NCI-H187 treated with DMSO at 0.1 percent for 48 hours (cell line): ENCODE measurements at regions not wholly inside any gene's neighbourhood (a gene's known extent, or its start where the extent isn't known, plus 50 kb on each side); places are given as distances from the start of the nearest gene placed in this dataset.
"Not testable (repeated sequence)": the region's sequence is repeated elsewhere in the genome, so short reads cannot be mapped to it uniquely, and the experiment has no call there.

ENCODE experiments used
- DNase-seq: peaks from one replicate; lab custom pipeline; 2025; lab: John Stamatoyannopoulos, UW

DNA sequence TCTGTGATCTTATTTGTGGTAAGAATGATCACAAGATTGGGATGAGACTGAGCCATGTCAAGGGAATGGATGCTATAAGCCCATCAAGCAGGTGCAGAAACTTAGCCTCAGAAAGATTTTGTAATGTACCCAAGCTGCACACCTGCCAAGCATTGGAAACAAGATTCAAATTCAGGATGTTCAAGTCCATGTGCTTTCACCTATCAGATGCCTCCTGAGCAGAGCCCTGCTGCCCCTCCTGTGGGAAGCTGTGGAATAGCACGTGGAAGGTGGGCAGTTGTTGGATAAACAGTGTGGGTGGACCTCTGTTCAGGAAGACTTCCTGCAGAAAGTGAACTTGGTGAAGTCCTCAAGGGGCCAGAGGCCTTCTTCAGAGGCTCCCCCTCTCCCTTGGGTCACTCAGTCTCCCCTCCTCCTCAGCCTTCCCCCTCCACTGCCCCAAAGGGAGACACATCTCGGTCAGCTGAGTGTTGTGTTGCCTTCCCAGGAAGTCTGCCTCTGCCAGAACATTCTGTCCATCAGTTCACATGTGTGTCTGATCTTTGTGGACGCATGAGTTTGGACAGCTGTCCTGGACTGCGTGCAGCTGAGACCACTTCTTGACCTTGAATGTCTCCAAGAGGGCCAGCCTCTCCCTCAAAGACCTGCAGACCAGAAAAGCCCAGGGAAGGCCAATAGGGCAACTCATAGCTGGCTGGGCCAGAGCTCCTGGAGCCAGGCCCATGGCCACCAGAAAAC, 186.1 kb downstream of the INHBB start:
- DNase-seq = no peak

DNA sequence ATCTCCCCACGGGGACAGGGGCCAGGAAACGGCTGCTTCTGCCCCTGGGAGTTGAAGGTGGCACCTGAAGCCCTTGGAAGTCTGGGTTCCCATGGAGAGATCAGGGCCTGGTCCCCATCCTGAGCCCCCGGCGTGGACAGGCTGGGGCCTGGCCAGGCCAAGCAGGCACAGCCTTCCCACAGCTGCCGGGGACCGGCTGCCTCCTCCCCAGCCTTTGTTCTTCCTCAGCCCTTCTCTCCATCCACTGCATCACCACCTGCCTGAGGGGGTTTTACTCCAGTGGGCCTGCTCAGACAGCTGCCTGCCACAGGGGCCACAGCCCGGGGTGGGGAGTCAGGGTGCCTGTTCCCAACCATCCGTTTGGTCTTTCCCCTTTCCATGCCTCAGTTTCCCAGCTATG, 187.7 kb downstream of the INHBB start:
- DNase-seq = no peak

DNA sequence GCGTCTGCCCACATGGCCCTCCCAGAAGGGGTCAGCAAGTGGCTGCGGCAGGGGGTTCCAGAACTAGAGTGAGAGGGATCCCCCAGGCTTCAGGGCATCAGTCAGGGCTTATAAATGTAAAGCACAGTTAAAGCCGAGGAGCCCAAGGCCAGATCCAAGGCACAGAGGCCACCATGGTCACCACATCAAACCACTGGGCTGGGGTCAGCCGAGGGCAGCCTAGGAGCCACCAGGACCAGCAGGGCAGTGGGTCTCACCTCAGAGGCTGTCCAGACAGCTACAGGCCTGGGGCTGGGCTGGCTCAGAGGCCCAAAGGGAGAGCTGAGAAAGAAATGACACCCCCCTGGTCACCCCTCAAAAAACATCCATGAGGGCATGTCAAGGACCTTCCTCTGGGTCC, 188.5 kb downstream of the INHBB start:
- DNase-seq = no peak

DNA sequence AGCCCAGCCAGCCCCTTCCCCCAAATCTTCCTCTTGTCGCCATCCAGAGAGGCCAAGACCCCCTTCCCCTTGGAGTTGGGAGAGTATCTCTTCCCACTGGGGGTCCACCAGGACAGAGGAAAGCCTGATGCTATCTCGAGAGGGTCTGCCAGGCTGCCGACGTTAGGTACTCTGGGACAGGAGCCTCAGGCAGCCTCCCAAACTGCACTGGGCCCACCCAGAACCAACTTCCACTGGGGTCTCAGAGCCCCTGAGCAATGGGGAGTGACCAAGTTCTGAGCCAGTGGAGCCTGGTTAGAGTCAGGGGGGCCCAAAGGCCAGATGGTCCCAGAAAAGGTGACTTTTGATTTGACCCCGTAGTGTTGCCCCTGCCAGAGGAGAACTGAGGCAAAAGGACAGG, 189.1 kb downstream of the INHBB start:
- DNase-seq = no peak

DNA sequence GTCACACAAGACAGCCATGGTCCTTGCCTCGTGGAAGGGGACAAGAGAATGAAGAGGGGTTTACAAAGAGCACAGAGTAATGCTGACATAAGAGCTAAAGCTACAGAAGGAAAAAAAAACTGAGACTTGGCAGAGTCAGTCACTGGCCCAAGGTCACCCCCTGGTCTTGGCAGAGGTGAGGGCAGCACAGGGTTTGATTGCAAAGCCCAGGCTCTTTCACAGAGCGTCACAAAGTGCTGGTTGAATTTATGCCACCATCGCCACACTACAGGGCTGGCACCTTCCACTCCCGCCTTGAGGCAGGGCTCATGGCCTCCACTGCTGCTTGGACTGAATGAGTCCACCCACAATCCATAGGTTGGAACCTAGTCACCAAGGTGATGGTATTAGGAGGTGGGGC, 190.2 kb downstream of the INHBB start:
- no peak for DNase-seq

DNA sequence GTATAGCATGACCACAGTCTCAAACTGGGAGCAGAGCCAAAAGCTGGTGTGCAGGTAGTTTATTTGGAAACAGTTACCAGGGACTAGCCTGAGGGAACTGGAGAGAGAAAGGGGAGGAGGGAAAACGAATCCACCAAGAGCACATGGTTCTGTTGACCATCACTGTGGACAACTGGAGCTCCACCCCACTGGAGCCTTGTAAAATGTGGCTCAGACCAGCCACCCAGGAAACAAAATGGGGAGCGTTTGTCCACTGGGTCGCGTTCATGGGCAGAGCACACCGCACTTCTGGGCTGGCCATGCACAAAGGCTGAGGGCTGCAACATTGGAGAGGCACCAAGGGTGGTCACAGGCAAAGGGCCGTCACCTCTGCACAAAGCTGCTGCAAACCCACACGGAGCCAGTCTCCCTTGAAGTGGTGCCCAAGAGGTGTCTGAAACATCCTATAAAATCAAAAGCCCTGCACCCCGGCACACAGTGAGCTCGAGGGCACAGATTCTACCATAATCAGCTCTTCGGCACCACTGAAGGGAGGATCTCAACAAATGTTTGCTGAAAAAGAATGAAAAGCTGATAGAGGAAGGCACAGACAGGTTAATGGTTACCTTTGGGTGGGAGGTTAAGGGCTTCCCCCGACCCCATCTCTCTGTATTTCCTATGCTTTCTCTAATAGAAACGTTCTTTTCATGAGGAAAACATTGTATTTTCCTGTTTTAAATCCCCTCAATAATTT, 192.9 kb downstream of the INHBB start:
- DNase-seq = no peak

DNA sequence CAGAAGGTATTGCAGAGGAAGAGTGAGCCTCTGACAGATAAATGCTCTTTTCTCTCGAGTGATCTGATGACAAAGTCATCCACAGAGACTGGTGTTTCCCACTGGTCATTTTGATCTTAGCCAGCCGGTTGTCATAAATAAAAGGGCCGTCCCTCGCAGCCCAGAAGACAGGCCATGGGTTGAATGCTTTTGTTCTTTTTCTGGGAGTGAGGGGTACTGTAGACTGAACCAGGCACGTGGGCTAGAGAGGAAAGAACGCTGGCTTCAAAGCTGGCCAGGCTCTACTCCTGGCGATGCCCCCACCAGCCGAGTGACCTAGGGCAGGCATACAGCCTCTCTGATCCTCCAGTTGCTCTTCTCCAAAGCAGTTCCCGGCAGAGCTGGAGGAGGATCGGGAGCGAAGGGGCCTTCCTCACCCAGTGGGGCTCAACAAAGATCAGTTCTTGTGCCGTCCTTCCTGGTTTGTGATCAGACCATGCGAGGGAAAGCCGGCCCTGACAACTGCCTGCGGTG, 193.5 kb downstream of the INHBB start:
- no peak for DNase-seq

DNA sequence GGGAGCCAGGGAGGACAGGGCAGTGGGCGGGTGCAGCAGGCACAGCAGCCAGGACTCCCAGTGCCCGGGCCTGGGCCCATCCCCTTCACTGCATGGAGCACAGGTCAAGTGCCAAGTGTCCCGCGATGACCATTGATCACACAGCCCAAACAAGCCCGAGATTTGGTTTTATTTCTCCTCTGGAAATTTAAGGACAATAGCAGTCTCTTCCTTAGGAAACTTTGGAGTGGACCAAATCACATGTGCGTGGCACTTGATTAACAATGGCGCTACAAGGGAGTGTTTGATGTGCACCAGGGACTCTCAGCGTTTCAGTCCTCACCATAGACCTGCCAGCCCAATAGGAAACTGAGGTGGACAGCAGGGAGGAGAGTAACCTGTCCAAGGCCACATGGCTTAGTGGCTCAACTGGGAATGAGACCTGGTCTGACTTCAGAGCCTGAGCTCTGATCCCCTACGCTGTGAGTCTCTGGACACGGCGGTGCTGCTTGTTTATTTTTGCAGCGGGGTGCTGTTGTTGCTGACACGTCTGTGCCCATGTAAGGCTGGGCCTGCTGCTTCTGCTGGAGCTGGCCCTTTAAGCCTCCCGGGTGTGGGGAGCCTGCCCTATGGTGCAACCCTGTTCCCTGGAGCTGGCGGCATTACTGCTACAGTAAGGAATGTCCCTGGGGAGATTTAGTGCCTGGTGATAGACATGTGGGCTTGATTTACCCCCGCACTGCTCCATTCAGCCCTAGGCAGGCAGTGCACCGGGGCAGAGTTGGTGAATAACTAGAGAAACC, 194.2 kb downstream of the INHBB start:
- no peak for DNase-seq

DNA sequence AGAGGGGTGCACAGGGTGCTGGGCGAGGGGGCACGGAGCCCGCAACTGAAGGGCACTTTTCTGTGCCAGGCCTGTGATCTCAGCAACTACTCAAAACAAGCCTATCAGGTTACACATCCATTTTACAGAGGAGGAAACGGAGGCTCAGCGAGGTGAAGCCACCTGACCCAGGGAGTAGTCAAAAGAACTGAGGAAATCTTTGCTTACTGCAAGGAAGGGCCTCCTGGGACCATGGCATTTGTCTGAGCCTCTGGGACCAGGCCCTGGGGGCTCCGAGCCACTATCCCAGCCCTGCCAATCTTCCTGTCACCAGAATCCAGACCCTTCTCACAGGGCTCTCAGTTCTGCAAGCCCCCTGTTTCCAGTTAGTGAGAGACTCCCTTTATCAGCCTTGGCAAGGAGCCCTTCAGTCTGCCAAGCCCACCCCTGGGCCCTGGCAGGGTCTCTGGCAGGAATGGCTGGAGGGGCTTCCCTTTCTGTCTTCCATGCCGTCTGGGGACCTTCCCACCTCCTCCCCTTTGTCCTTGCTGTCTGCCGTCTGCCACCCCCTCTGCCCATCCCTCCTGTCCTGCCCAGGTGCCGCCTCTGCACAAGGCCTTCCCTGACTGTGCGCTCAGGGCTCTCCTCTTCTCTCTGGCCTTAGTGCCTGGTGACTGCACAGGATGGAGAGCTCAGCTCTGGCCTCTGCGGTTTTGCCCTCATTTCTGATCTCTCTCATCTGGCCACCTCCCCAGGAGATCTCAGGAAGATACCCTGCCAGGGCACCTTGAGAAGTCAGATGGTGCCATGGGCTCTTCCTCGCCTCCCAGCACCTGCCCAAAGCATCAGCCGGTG, 194.7 kb upstream of the GLI2 start:
- DNase-seq = no peak

DNA sequence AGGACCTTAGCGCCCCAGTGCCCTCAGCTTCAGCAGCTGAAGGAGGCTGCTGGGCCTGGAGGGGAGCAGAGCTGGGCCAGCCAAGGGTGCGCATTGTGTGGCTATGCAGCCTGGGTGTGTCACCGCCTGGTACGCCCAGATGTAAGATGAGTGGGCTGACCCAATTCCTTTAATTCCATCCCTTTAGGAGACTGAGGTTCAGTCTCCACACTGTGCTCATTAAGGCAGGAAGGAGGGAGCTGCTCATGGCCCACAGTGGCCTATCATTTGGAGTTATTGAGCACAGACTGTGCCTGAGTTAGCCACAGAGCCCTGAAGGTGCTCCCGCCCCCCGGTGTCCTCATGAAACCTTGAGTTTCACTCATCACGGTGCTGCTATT, 194.1 kb upstream of the GLI2 start:
- no peak for DNase-seq

DNA sequence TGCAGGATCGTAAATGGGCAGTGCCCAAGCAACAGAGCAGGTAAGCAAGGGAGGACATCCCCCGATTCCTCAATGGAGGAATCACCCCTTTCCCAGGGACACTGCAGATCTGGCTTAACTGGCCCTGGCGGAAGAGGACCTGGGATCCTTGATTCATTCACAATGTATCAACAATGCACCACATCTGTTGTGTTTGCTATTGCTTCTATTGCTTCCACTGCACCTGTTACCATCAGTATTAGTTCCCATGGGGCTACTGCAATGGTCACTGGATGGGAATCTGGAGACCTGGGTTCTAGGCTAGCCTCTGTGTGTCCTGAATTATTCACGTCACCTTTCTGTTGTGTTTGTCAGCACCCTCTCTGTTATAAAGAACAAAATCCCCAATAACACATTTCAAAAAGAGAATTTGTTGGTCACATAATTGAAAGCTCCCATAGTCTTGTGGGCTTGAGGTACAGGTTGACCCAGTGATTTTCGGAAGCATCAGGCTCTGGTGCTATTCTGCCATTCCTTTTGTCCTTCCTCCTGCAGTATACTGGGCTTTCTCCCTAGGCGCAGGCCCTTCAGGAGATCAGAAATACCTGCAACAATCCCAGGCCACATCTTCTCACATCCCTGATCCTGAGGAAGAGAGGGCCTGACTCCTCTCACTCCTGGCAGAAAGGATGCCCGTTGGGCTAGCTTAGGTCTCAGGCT, 193.5 kb upstream of the GLI2 start:
- no peak for DNase-seq

DNA sequence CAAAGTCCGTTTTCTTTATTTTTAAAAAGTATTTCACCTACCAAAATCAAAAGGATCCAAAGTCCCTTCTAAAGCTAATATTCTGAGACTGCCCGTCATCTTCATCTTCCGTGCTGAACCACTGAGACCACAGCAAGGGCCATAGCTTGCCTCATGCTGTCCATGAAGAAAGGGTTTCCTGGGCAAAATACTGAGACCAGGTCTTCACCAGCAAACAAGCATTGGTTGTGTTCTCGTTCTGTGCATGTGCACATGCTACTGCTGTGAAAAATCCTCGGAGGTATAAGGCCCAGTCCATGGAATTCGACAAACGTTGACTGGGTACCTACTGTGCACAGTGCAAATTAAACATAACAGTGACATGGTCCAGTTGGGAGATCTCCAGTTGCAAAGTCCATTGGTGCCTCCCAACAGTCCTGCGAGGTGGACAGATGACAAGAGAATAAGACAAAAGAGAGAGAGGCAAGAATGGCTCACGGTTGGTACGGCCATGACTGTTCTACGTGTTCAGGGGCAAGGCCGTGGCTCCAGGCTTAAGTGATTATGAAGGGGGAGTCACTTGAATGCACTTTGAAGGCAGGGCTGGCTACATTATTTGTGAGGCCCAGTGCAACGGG, 192.6 kb upstream of the GLI2 start:
- DNase-seq = no peak

DNA sequence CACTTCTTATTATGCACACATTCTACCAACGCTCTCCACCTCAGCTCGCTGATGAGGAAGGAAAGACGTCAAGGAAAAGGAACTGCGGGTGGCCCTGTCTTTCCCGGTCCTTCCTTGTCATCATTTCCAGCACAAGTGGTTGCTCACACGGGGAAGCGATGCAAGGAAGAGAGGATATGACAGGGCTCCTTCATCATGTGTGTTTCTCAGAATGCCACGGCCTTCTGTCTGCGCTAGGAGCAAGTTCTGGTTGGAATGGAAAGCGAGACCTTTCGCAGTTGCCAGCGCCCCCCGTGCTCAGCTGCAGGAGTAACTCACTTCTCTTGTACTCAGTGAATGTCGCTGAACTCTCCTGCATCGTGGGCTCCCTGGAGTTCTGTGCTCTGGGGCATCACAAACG, 191.8 kb upstream of the GLI2 start:
- no peak for DNase-seq

DNA sequence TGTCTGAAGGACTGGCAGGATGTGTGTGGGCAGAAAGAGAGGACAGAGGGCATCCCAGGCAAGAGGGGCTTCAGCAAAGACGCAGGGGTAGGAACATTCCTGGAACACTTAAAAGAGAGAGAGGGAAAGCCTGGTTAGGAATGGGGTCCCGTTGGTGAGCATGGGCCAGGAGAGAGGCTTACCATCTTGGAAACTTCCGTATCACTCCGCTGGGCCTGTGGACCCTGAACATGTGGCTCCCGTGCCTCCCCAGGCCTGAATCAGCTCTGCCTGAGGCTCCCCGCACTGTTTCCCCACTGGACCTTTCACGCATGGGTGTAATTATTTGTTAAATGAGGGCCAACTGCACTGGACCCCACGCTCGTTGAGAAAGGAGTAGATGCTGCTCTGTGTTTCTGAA, 191.1 kb upstream of the GLI2 start:
- DNase-seq = no peak

DNA sequence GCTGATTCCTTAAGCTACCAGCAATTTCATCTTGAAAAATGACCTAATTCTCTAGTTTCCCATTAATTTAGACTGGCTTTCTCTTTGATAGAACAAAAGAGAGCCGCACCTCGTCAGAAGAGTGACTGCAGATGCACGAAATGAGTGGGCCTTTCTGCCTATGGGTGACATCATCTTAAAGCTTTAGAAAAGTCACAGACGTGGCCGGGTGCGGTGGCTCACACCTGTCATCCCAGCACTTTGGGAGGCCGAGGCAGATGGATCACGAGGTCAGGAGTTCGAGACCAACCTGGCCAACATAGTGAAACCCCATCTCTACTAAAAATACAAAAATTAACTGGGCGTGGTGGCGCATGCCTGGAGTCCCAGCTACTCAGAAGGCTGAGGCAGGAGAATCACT, 190.7 kb upstream of the GLI2 start:
- DNase-seq = not testable (repeated sequence)

DNA sequence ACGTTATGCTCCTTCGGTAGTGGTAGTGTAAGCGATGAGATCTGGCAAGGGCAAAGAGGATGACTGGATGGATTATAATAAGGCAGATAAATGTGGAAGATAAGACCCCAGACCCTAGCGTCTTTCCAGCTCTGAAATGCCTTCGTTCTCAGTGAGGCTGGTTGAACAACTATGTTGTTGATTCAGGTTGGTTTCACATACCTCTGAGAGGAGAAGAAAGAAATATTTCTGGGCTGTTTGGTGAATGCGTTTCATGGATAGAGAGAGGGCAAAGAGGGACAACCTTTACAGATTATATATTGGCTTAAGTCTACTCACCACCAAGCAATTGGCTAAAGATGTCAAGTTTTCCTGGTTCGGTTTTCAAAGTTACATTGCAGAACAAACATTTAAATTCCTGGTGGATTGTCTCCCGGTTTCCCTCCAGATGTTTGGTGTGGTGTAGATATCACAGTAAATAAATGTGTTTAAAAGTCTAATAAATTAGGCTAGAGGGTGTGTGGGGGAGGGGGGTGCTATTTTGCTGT, 190.1 kb upstream of the GLI2 start:
- no peak for DNase-seq

DNA sequence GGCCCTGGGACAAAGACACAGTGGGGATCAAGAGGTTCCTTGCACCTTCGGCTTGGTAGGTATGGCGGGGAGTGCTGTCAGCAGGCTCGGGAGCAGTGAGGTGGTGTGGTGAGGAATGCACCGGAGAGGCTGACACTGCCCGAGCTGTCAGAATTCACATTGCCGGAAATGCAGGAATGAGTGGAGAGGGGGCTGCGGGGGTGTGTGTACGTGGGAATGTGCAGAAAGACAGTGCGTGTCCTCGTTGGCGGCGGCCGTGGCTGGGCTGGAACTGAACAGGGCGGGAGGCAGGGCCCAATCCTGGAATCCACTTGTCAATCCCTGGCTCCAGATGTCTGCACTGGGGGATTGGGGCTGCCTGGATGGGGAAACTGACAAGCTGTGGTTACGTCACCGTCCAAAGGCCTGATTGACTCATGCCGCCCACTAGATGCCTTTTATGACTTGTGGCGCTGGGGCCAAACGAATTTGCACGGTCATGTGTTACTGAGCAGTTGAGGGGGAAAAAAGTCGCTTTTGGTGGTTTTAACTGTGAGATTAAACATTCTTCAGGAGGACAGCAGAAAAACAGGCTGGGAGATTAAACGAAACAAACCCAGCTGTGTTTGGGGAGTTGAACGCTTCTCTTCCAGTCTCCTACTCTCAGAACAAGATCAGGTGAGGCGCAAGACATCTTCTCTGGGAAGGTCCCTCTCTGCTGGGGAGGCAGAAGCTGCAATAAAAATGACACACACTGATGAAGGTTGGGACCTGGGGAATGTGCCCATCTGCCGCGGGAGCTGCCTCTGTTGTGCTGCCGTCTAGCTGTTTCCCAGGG, 189.4 kb upstream of the GLI2 start:
- DNase-seq = no peak

DNA sequence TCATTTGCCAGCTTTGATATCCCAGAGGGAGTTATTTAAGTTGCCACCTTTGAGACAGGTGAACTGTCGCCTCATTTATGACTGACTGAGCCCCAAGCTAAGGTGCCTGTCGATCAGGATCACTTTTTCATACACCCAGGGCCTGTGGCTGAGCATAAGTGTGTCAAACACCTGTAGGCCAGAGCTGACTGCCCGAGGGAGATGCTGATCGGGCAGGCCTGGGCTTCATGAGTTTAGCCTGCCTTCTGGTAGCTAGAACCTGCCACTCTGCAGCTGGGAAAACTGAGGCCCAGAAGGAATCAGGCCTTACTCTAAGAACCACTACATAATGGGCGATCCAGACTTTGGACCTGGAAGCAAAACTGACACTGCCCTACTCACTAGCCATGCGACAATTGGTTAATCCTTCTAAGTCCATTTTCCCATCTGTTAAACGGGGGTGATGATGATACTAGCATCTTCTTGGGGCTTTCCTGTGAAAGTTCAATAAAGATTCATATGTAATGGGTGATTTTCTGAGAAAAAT, 188.7 kb upstream of the GLI2 start:
- DNase-seq = no peak

DNA sequence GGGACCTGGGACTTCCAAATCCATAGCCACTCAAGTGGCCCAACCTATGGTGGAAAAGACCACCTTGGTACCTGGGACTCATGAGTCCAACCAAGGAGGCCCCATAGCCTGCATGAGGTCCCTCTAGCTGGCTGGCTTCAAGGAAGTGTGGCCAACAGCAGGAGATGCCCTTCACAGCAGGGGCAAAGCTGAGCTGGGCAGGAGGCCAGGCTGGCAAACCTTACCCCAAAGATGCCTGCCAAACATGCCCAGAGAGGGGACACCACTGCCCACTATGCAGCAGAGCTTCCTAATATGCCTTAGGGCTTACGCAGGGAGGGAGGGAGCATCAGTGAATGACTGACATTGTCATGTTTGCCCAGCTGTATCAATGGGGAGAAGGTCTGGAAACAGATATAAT, 188.0 kb upstream of the GLI2 start:
- no peak for DNase-seq
